Gastrocnemius medialis (tissue), 4 donors: ENCODE measurements at regions not wholly inside any gene's neighbourhood (a gene's known extent, or its start where the extent isn't known, plus 50 kb on each side); places are given as distances from the start of the nearest gene placed in this dataset.

Experiments used
- ATAC-seq, 2 donors: fragments of 150-250 bp; one replicate each; pipeline ENCODE4 v1.9.1; 2016
- DNase-seq, 2 donors: peaks; one replicate each; pipeline ENCODE4 v3.0.0-alpha.2; 2019
- H3K27ac ChIP-seq, 4 donors: fragments of 200-600 bp; sonication (generic); 1 replicate in 1 of 4; 2 replicates in 3 of 4; pipeline ENCODE4 v1.5.1; 2016 to 2018; ENCODE audit warnings: mild to moderate bottlenecking in 2 of 4, moderate library complexity in 1 of 4
- H3K27me3 ChIP-seq, 3 donors: fragments of 200-600 bp; sonication (generic) in 2 of 3; 1 replicate in 1 of 3; 2 replicates in 2 of 3; pipeline versions ENCODE4 v1.5.1 to v1.6.0; 2016 to 2019; ENCODE audit warnings: mild to moderate bottlenecking in 1 of 3, moderate library complexity in 1 of 3
- H3K36me3 ChIP-seq, 2 donors: fragments of 200-600 bp; sonication (generic) in 1 of 2; one replicate each; pipeline ENCODE4 v1.5.1; 2017 to 2018
- H3K4me1 ChIP-seq, 2 donors: fragments of 200-600 bp; sonication (generic) in 1 of 2; one replicate each; pipeline ENCODE4 v1.5.1; 2016 to 2017; ENCODE audit warnings: mild to moderate bottlenecking in 2 of 2
- H3K4me3 ChIP-seq, 4 donors: fragments of 200-600 bp; sonication (generic) in 3 of 4; 1 replicate in 1 of 4; 2 replicates in 3 of 4; pipeline ENCODE4 v1.5.1; 2016 to 2019; ENCODE audit warnings: mild to moderate bottlenecking in 2 of 4
- H3K9me3 ChIP-seq, 3 donors: fragments of 200-600 bp; sonication (generic) in 2 of 3; 1 replicate in 1 of 3; 2 replicates in 2 of 3; pipeline ENCODE4 v1.5.1; 2016 to 2019
- POLR2A ChIP-seq, 2 donors: fragments of 450-650 bp; IDR thresholded peaks; one replicate each; pipeline ENCODE4 v1.6.1; 2017; ENCODE audit warnings: antibody characterized with exemption in 2 of 2, mild to moderate bottlenecking in 2 of 2, moderate library complexity in 2 of 2
- in situ Hi-C, 4 donors: fragments of 200-750 bp; cut with MboI; loops; one replicate each; pipeline versions ENCODE4 v1.15.0 to v1.8.0; 2017; ENCODE audit warnings: low sequenced_read_pairs in 4 of 4
- intact Hi-C: fragments of 100-400 bp; cut with DNase I; formaldehyde crosslinking; loops from one replicate; pipeline ENCODE4 v1.15.1; 2023; ENCODE audit warnings: low total_unique reads
- TF ChIP-seq, protein P1 (sequence below), 5 experiments: fragments of 450-650 bp in 3 of 5; fragments of 200-600 bp in 2 of 5; sonication (generic) in 2 of 5; IDR thresholded peaks in 4 of 5; conservative IDR thresholded peaks in 1 of 5; 1 replicate in 4 of 5; 2 replicates in 1 of 5; pipeline ENCODE4 v1.5.1; 2016 to 2019; ENCODE audit warnings: antibody characterized with exemption in 5 of 5, mild to moderate bottlenecking in 3 of 5, moderate library complexity in 3 of 5

DNA sequence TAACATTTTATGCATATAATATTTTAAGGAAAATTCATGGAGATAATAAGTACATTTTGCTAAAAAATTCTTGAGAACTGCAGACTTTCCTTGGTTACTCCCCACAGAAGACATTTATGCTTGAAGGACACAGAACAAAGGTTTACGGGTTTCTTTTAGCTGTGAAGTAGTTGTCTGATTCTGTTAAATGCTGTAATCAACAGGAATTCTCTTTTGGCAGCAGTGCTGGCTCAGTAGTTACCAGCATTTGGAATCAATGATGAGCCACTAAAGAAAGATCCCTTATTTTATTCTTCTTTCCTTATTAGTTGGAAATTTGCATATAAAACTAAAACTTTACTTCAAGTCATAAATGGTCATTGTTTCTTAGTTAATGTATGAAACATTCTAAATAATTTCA is 199.3 kb upstream of the FAT4 start:
- H3K36me3 ChIP-seq, result no peaks in the 10 kb centered on the region
- intact Hi-C loops, result no loop called here
- no peak overlapping the region for H3K4me3 ChIP-seq
- DNase-seq (no peak), ATAC-seq (no peak)
- in situ Hi-C loops, result no loop called here
- no peaks in the 10 kb centered on the region for H3K9me3 ChIP-seq
- H3K27ac ChIP-seq, result no peak overlapping the region
- no peaks in the 10 kb centered on the region for H3K4me1 ChIP-seq
- H3K27me3 ChIP-seq, result no peaks in the 10 kb centered on the region
- no peak for TF ChIP-seq POLR2A (IDR thresholded peaks at IDR 0.05)
- TF ChIP-seq, protein P1, sequence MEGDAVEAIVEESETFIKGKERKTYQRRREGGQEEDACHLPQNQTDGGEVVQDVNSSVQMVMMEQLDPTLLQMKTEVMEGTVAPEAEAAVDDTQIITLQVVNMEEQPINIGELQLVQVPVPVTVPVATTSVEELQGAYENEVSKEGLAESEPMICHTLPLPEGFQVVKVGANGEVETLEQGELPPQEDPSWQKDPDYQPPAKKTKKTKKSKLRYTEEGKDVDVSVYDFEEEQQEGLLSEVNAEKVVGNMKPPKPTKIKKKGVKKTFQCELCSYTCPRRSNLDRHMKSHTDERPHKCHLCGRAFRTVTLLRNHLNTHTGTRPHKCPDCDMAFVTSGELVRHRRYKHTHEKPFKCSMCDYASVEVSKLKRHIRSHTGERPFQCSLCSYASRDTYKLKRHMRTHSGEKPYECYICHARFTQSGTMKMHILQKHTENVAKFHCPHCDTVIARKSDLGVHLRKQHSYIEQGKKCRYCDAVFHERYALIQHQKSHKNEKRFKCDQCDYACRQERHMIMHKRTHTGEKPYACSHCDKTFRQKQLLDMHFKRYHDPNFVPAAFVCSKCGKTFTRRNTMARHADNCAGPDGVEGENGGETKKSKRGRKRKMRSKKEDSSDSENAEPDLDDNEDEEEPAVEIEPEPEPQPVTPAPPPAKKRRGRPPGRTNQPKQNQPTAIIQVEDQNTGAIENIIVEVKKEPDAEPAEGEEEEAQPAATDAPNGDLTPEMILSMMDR (IDR thresholded peaks at IDR 0.05 in 4 of 5, conservative IDR thresholded peaks at IDR 0.05 in 1 of 5), result no peak

DNA sequence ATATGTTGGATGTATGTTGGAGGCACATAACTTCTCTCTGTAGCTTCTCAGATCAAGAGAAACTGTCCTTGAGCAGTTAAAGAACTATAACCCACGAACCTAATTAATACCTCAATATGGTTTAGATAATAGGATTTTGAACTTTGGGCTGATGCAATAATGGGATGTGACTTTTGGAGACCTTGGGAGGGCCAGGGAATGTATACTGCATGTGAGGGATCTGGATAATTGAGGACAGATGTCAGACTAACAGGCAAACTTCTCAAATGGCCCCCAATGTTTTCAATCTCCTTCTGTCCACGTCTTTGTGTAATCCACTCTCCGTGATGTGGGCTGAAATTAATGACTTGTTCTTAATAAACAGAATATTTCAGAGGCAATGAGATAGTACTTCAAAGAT is 202.2 kb upstream of the FAT4 start:
- in situ Hi-C loops, result no loop called here

DNA sequence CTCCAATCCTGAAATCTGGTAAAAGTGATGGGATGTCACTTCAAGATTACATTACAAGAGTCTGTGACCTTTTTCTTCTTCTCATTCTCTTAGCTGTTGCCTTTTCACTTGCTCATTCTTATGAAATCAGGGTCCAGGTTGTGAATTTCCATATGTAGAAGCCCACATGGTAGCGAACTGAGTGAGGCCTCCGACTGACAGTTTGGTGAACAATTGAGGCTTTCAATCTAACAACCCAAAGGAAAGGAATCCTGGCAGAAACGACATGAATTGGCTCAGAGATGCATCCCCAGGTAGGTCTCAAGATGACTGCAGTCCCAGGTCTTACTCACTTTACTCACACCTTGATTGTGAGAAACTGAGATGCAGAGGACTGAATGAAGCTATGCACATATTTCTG is 203.4 kb upstream of the FAT4 start:
- no peak for ATAC-seq
- Histone ChIP-seq H3K4me1 (no peaks in the 10 kb centered on the region), H3K9me3 (no peaks in the 10 kb centered on the region), H3K4me3 (no peak overlapping the region), H3K27me3 (no peaks in the 10 kb centered on the region), H3K36me3 (no peaks in the 10 kb centered on the region), H3K27ac (no peak overlapping the region)
- TF ChIP-seq, protein P1 (IDR thresholded peaks at IDR 0.05 in 4 of 5, conservative IDR thresholded peaks at IDR 0.05 in 1 of 5), result no peak
- no peak for TF ChIP-seq POLR2A (IDR thresholded peaks at IDR 0.05)
- no peak for DNase-seq
- in situ Hi-C loops (no loop called here), intact Hi-C loops (no loop called here)

More for the DNA sequence above, 202.2 kb upstream of the FAT4 start:
- H3K27me3 ChIP-seq, result no peaks in the 10 kb centered on the region
- no peak for ATAC-seq
- no peak for TF ChIP-seq POLR2A (IDR thresholded peaks at IDR 0.05)
- TF ChIP-seq, protein P1 (IDR thresholded peaks at IDR 0.05 in 4 of 5, conservative IDR thresholded peaks at IDR 0.05 in 1 of 5), result no peak
- H3K36me3 ChIP-seq, result no peaks in the 10 kb centered on the region
- H3K4me3 ChIP-seq, result no peak overlapping the region
- H3K27ac ChIP-seq, result no peak overlapping the region
- intact Hi-C loops, result no loop called here
- no peaks in the 10 kb centered on the region for H3K9me3 ChIP-seq
- H3K4me1 ChIP-seq, result no peaks in the 10 kb centered on the region
- DNase-seq, result no peak

DNA sequence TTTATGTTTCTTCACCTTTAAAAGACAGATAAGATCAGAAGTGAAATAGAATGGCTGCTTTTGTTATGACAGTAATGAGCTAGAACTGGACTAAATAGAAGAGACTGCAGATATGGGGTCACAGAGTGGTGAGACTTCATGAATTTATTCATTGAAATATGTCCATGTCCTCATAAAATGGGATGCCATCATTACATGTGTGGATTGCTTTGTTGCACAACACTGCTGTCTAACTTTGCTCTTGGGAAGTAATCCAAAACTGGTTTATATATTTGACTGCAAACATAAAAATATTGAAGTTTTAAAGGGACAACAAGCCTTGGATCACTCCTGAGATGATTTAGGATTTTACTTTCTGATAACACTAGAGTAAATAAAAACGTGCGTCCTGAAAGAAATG is 209.2 kb upstream of the FAT4 start:
- H3K27ac ChIP-seq, result no peak overlapping the region
- in situ Hi-C loops, result no loop called here
- no peak for DNase-seq
- ATAC-seq, result no peak
- no peaks in the 10 kb centered on the region for H3K36me3 ChIP-seq
- H3K9me3 ChIP-seq, result no peaks in the 10 kb centered on the region
- no peak overlapping the region for H3K4me3 ChIP-seq
- intact Hi-C loops, result no loop called here
- TF ChIP-seq POLR2A (IDR thresholded peaks at IDR 0.05), result no peak
- TF ChIP-seq, protein P1 (IDR thresholded peaks at IDR 0.05 in 4 of 5, conservative IDR thresholded peaks at IDR 0.05 in 1 of 5), result no peak
- H3K4me1 ChIP-seq, result no peaks in the 10 kb centered on the region
- H3K27me3 ChIP-seq, result no peaks in the 10 kb centered on the region

DNA sequence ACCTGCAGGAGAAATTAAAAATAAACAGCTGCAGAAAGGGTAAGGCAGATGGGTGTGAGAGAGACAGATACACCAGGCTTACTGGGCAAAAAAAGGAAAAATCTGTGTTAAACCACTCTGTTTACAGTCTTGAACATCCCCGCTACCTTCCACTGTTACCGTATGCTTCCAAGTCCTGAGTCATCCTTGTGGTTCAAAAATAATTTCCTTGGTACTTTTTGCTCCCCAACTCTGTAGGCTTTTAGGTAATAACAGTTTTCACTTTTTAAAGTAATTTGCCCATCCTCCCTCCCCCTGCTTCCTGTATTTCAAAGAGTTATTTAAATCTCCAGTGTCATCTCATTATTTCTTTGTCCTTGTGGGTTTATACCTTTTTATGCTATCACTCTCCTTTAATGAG is 210.1 kb upstream of the FAT4 start:
- Histone ChIP-seq H3K27me3 (no peaks in the 10 kb centered on the region), H3K4me1 (no peaks in the 10 kb centered on the region), H3K36me3 (no peaks in the 10 kb centered on the region), H3K4me3 (no peak overlapping the region), H3K9me3 (no peaks in the 10 kb centered on the region), H3K27ac (no peak overlapping the region)
- no peak for ATAC-seq
- intact Hi-C loops (no loop called here), in situ Hi-C loops (no loop called here)
- DNase-seq, result no peak
- TF ChIP-seq, protein P1 (IDR thresholded peaks at IDR 0.05 in 4 of 5, conservative IDR thresholded peaks at IDR 0.05 in 1 of 5), result no peak
- no peak for TF ChIP-seq POLR2A (IDR thresholded peaks at IDR 0.05)
